NCI-H187 (cell line): ENCODE measurements at regions not wholly inside any gene's neighbourhood (a gene's known extent, or its start where the extent isn't known, plus 50 kb on each side); places are given as distances from the start of the nearest gene placed in this dataset.

ENCODE experiments used
- DNase-seq, 2 experiments: peaks; one replicate each; lab custom pipeline; 2025; lab: John Stamatoyannopoulos, UW

- no peak for DNase-seq
These were observed 129.7 kb downstream of the TDRD15 start for GRCh38 chr2:21253311-21254027.

- no peak for DNase-seq
These were observed 130.6 kb downstream of the TDRD15 start for GRCh38 chr2:21254170-21254965.

GRCh38 chr2:21256006-21256405, 132.2 kb downstream of the TDRD15 start:
- DNase-seq: no peak

GRCh38 chr2:21257621-21258020, 133.9 kb downstream of the TDRD15 start:
- DNase-seq: no peak

GRCh38 chr2:21258082-21258481, 134.3 kb downstream of the TDRD15 start:
- DNase-seq: no peak

GRCh38 chr2:21260311-21260710, 136.5 kb downstream of the TDRD15 start:
- no peak for DNase-seq

GRCh38 chr2:21261591-21261990, 137.8 kb downstream of the TDRD15 start:
- DNase-seq: no peak

GRCh38 chr2:21262426-21262940, 138.7 kb downstream of the TDRD15 start:
- no peak for DNase-seq

GRCh38 chr2:21263622-21264021, 139.9 kb downstream of the TDRD15 start:
- DNase-seq: no peak

- no peak for DNase-seq
These were observed 142.0 kb downstream of the TDRD15 start for GRCh38 chr2:21265752-21266151.

GRCh38 chr2:21267232-21267835, 143.6 kb downstream of the TDRD15 start:
- no peak for DNase-seq

- DNase-seq: no peak
These were observed 144.6 kb downstream of the TDRD15 start for GRCh38 chr2:21268197-21268877.

GRCh38 chr2:21268878-21269224, 145.1 kb downstream of the TDRD15 start:
- no peak for DNase-seq

- DNase-seq: no peak
These were observed 145.6 kb downstream of the TDRD15 start for GRCh38 chr2:21269382-21269781.

- DNase-seq: no peak
These were observed 146.3 kb downstream of the TDRD15 start for GRCh38 chr2:21270083-21270491.

GRCh38 chr2:21270708-21271122, 146.9 kb downstream of the TDRD15 start:
- no peak for DNase-seq

- DNase-seq: no peak
These were observed 152.4 kb downstream of the TDRD15 start for GRCh38 chr2:21276163-21276562.

- no peak for DNase-seq
These were observed 153.6 kb downstream of the TDRD15 start for GRCh38 chr2:21277068-21278056.

- no peak for DNase-seq
These were observed 155.8 kb downstream of the TDRD15 start for GRCh38 chr2:21279525-21279924.

GRCh38 chr2:21280793-21281192, 157.0 kb downstream of the TDRD15 start:
- no peak for DNase-seq

GRCh38 chr2:21281384-21281783, 157.6 kb downstream of the TDRD15 start:
- DNase-seq: no peak
